Smooth muscle cell (in vitro differentiated cells): ENCODE measurements at regions not wholly inside any gene's neighbourhood (a gene's known extent, or its start where the extent isn't known, plus 50 kb on each side); places are given as distances from the start of the nearest gene placed in this dataset.

Experiments used
- DNase-seq: peaks from one replicate; lab custom pipeline; 2025; ENCODE audit not compliant: unreplicated experiment; lab: John Stamatoyannopoulos, UW
- H2AFZ ChIP-seq: fragments of 200-600 bp; sonication (generic); 2 replicates; pipeline ENCODE4 v1.6.0; 2016; ENCODE audit warnings: antibody characterized with exemption, low read depth, mild to moderate bottlenecking
- H3F3A ChIP-seq: fragments of 200-600 bp; sonication (generic); 2 replicates; pipeline ENCODE4 v1.6.0; 2017; ENCODE audit warnings: antibody characterized with exemption, low read depth
- H3K27ac ChIP-seq: fragments of 200-600 bp; sonication (generic); 2 replicates; pipeline ENCODE4 v1.5.1; 2016; ENCODE audit warnings: low read depth, mild to moderate bottlenecking
- H3K27me3 ChIP-seq: fragments of 200-600 bp; sonication (generic); 2 replicates; pipeline ENCODE4 v1.6.1; 2016; ENCODE audit warnings: low read depth, mild to moderate bottlenecking
- H3K36me3 ChIP-seq: fragments of 200-600 bp; sonication (generic); 2 replicates; pipeline ENCODE4 v1.5.1; 2016; ENCODE audit warnings: low read depth
- H3K4me1 ChIP-seq: fragments of 200-600 bp; sonication (generic); 2 replicates; pipeline ENCODE4 v1.5.1; 2016; ENCODE audit warnings: low read depth
- H3K4me2 ChIP-seq: fragments of 200-600 bp; sonication (generic); 2 replicates; pipeline ENCODE4 v1.6.0; 2016; ENCODE audit warnings: mild to moderate bottlenecking
- H3K4me3 ChIP-seq: fragments of 200-600 bp; sonication (generic); 2 replicates; pipeline ENCODE4 v1.5.1; 2016; ENCODE audit warnings: mild to moderate bottlenecking
- H3K79me2 ChIP-seq: fragments of 200-600 bp; sonication (generic); 2 replicates; pipeline ENCODE4 v1.6.0; 2016; ENCODE audit warnings: low read depth, mild to moderate bottlenecking
- H3K9ac ChIP-seq: fragments of 200-600 bp; sonication (generic); 2 replicates; pipeline ENCODE4 v1.6.0; 2016; ENCODE audit warnings: low read depth
- H3K9me3 ChIP-seq: fragments of 200-600 bp; sonication (generic); replicated peaks from 2 replicates; pipeline ENCODE4 v1.5.1; 2016; ENCODE audit warnings: low read depth
- H4K20me1 ChIP-seq: fragments of 200-600 bp; sonication (generic); 2 replicates; pipeline ENCODE4 v1.6.0; 2016; ENCODE audit warnings: low read depth
- WGBS: methylation state at CpG from one replicate; pipeline ENCODE4 v1.1.7; 2016; ENCODE audit warnings: low lambda C conversion rate; 5-methylcytosine and 5-hydroxymethylcytosine counted together
- TF ChIP-seq, protein P1 (sequence below): fragments of 200-600 bp; sonication (generic); IDR thresholded peaks from 2 replicates; pipeline ENCODE4 v1.5.1; 2017; ENCODE audit warnings: borderline replicate concordance, mild to moderate bottlenecking, antibody characterized with exemption; ENCODE audit not compliant: insufficient read depth, poor library complexity, severe bottlenecking

DNA sequence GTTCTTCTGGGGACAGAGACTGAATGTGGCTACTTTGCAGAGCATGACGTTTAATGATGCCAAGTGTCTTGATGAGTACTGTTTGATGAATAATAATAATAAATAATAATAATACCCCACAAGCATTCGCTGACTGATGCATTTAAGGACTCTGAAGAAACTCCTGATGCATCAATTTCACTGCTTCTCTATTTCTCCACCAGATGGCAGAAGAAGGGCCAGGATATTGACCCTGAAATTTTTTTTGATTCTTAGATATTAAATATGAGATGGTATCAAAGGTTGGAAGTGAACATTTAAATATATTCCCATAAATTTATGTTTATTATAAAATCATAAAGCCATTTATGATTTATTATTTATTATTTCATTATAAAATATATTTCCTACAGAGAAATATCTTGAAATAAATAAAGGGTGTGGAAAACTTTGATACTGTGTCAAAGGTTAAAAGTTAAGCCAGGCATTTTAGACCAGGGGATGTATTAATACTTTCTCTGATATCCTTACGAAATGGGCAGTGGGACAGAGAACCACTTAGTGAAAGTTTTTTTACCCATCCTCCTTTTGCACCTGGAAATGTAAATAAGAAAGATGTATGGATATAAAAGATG is 170.9 kb downstream of the LACC1 start:
- Histone ChIP-seq H3K4me3 (no peak overlapping the region), H4K20me1 (no peaks in the 10 kb centered on the region), H3K27me3 (no peaks in the 10 kb centered on the region), H2AFZ (no peak overlapping the region), H3K27ac (peak overlapping the region; percentile 97), H3K36me3 (no peaks in the 10 kb centered on the region), H3K9me3 (no peaks in the 10 kb centered on the region), H3K9ac (peak overlapping the region; percentile 89), H3K79me2 (no peaks in the 10 kb centered on the region), H3K4me1 (peaks cover 31% of the 10 kb centered on the region), H3K4me2 (no peak overlapping the region), H3F3A (peaks cover 6% of the 10 kb centered on the region)
- 41% methylated on average over 3 of the region's 3 CpGs for WGBS
- TF ChIP-seq, protein P1, sequence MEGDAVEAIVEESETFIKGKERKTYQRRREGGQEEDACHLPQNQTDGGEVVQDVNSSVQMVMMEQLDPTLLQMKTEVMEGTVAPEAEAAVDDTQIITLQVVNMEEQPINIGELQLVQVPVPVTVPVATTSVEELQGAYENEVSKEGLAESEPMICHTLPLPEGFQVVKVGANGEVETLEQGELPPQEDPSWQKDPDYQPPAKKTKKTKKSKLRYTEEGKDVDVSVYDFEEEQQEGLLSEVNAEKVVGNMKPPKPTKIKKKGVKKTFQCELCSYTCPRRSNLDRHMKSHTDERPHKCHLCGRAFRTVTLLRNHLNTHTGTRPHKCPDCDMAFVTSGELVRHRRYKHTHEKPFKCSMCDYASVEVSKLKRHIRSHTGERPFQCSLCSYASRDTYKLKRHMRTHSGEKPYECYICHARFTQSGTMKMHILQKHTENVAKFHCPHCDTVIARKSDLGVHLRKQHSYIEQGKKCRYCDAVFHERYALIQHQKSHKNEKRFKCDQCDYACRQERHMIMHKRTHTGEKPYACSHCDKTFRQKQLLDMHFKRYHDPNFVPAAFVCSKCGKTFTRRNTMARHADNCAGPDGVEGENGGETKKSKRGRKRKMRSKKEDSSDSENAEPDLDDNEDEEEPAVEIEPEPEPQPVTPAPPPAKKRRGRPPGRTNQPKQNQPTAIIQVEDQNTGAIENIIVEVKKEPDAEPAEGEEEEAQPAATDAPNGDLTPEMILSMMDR, result peak; percentile 90
- DNase-seq, result no peak

DNA sequence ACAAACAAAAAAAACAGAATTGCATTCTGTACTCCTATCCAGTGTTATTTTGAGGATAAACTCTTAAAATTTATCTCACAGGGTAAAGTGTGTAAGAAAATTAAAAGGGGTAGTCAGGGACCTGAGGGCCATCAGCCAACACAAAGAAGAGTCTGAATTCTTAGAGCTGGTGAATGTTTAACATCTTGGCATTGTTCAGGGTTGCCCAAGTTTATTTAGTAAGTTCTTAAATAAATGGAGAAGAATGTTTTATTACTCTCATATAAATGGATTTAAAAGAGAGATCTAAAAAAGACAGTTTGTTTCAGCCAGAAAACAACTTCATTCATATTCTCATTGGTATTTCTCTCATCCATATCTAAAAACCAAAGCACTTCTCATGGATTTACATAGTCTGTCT is 171.7 kb downstream of the LACC1 start:
- no peaks in the 10 kb centered on the region for H3K79me2 ChIP-seq
- H3F3A ChIP-seq, result peaks cover 6% of the 10 kb centered on the region
- no peaks in the 10 kb centered on the region for H3K27me3 ChIP-seq
- TF ChIP-seq, protein P1, result no peak
- DNase-seq, result no peak
- no peaks in the 10 kb centered on the region for H3K9me3 ChIP-seq
- H3K4me3 ChIP-seq, result no peak overlapping the region
- H3K36me3 ChIP-seq, result no peaks in the 10 kb centered on the region
- H2AFZ ChIP-seq, result no peak overlapping the region
- H3K4me1 ChIP-seq, result peaks cover 24% of the 10 kb centered on the region
- H3K9ac ChIP-seq, result peak overlapping the region; percentile 89
- peak overlapping the region; percentile 33 for H3K4me2 ChIP-seq
- H4K20me1 ChIP-seq, result no peaks in the 10 kb centered on the region
- H3K27ac ChIP-seq, result peak overlapping the region; percentile 97

DNA sequence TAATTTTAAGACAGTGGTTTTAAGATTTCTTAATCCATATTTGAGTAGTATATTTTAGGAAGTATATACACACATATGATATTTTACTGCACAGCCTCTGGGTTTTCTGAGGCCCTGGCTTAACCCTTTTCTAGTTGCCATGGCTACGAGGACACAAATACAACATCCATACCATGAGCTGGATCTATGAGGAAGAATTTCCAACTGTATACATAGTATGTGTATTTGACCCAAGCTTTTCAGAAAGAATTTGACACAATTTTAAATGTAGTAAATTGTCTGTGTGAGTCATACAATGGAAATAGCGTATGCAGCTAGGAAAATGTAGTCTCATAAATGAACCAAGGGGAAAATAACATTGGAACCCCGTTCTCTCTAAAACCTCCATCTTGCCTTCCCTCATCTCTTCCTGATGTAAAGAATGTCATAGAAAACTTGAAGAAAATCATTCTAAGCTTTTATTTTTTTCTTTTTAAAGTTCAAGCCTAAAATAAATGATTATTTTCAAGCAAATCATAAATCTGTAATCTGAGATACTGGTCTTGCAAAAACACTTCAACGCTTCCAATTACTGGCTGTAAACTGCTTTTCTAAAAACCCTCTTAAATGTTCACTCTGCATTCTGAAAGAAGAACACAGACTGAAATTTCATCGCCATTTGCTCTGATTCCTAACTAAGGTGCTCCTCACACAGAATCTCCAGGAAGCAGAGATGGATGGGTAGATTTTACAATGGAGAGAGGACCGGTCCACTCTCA is 172.4 kb downstream of the LACC1 start:
- Histone ChIP-seq H3F3A (peaks cover 6% of the 10 kb centered on the region), H4K20me1 (no peaks in the 10 kb centered on the region), H3K9ac (peak overlapping the region; percentile 89), H3K27ac (peak overlapping the region; percentile 97), H2AFZ (peak overlapping the region; percentile 46), H3K79me2 (no peaks in the 10 kb centered on the region), H3K36me3 (no peaks in the 10 kb centered on the region), H3K27me3 (no peaks in the 10 kb centered on the region), H3K4me1 (peaks cover 24% of the 10 kb centered on the region), H3K4me3 (no peak overlapping the region), H3K9me3 (no peaks in the 10 kb centered on the region), H3K4me2 (peak overlapping the region; percentile 77)
- TF ChIP-seq, protein P1, result no peak
- WGBS, result 48% methylated on average over 6 of the region's 6 CpGs
- no peak for DNase-seq
